GM21576 (cell line): ENCODE measurements at regions not wholly inside any gene's neighbourhood (a gene's known extent, or its start where the extent isn't known, plus 50 kb on each side); places are given as distances from the start of the nearest gene placed in this dataset.

Experiments
- ATAC-seq: cut with Tn5 transposase; IDR thresholded peaks from one replicate; pipeline ENCODE4 v1.9.1; 2021; ENCODE audit warnings: mild to moderate bottlenecking, moderate library complexity; ENCODE audit not compliant: unreplicated experiment

DNA sequence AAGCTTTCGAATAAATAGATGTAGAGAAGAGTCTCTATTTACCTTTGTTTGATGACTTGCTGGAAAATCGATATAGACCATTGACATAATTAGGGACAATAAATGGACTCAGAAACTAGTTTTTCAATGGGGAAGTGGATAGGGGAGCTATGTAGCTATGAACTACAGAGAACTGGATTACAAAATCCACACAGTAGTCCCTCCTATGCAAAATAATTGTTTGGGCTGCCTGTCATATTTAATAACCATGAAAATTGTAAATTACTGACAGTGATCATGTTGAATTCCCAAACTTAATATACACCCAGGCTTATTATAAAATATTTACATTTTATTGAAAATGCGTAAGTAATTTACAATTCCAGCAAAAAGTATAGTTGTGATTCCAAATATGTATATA, 333.1 kb upstream of the FAM241A start:
- ATAC-seq, result no peak

DNA sequence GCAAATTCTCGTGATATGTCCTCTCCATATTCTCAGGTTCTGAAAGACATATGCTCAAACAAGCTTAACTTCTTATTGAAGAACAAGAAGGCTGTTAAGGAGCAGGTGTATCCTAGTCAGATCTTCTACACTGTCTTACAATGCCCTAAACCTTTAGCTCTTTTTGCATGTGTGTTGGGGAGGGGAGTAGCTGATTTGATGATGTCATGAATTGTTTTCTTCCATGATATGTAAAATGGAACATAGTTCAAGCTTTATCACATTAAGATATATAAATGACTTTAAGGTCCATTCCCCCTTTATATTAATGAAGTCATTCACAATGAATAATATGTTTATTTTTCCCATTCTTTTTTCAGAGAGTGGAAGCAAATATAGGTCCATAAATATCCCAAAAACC, 332.5 kb upstream of the FAM241A start:
- ATAC-seq, result no peak

DNA sequence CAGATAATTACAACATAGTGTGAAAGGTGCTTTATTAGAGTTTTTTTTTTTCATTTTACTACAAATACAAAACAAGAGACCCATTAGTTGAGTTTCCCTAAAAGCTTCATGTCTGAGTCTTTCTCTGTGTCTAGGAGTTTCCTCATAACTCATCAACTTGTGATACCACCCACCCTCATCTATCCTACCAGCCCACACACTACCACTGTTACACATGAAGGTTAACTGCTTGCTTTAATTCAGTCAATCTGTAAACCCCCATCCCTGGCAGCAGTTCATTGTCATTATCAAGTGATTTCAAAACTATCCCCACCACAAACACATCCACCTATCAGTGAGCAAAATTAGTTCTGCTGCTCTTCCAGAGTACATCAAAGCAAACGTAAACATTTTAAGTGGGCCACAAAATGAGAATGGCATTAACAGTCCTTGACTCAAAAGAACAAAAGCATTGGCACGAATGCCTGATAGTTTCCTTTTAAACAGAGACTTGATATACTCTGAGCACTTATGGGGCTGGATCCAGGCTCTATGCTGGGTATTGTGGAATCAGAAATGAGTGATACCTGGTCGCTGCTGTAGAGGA, 331.6 kb upstream of the FAM241A start:
- no peak for ATAC-seq

DNA sequence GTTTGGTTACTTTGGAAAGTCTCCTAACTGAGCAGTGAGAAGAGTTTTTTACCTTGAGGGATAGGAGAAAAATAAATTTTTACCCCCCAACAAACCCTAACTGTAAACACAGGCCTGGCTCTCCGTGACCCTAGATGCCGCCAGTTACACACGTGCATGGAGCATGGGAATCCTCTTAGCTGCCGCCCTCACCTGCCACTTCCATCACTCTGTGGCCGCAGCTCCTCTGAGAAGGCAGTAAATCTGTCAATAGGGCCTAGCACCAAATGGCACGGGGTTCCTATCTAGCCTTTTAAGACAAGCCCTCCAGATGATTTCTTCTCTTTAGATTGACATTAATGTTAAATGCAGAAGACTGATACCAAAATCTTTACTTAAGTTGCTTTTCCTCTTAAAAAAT, 330.3 kb upstream of the FAM241A start:
- no peak for ATAC-seq

DNA sequence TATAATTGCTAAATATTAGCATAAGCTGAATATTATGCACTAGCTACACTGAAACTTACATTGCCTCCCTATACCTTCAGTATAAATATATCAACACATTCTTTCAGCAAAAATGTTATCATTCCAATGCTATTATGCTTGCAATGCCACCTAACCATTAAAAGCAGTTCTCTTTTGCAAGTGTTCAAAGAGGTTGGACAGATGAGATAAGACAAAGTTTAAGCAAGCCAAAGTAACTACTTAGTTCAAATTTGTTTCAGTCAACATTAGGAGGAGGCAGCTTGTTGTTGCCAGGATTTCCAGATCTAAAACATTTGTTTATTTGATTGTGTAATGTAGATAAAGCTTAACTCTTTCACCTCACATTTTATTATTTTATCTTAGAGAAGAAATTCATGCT, 323.9 kb upstream of the FAM241A start:
- ATAC-seq, result no peak

DNA sequence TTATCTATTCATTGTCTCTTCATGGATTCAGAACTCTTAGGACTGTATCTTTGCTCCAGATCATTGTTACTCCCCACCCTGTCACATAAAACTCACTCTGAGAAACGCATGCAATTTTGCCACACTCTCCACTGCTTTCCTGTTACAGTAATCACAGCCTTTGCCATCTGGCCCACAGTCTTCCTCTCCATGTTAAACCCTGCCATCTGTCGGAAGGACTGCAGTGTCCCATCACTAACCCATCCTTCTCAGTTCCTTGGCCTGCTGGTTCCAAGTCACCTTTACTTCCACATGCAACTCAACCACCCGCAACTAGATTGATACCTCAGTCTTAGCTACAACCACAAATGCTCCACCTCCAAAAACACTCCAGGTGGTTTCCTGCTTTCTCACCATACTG, 308.7 kb upstream of the FAM241A start:
- no peak for ATAC-seq

DNA sequence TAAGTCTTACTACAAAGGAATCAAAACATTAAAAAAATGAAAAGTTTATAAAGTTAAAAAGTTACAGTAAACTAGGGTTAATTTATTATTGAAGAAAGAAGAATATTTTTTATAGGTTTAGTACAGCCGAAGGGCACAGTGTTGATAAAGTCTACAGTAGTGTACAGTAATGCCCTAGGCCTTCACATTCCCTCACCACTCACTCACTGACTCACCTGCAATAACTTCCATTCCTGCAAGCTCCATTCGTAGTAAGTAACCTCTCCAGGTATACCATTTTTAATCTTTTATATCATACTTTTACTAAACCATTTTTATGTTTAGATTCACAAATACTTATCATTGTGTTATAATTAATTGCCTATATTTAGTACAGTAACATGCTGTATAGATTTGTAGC, 307.5 kb upstream of the FAM241A start:
- ATAC-seq, result no peak

DNA sequence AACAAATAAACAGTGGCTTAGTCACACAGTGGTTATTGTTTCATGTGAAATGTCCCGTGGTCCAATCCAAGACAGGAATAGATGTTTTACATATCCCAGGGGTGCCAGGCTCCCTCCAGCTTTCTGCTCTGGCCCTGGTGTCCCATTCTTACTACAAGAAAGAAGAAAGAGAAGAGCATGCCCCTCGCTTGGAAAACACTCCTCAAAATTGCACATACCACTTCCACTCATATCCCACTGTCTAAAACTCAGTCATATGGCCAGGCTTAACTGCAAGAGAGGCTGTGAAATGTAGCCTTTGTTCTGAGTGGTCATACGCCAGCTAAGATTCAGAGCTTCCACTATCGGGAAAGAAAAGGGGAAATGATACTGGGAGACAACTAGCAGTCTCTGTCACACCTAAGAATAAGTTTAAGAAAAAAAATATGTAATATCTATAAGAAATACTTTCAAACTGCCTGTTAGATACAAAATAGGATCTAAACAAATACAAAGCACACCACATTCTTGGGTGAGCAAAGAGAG, 306.8 kb upstream of the FAM241A start:
- peak; percentile 85 for ATAC-seq

DNA sequence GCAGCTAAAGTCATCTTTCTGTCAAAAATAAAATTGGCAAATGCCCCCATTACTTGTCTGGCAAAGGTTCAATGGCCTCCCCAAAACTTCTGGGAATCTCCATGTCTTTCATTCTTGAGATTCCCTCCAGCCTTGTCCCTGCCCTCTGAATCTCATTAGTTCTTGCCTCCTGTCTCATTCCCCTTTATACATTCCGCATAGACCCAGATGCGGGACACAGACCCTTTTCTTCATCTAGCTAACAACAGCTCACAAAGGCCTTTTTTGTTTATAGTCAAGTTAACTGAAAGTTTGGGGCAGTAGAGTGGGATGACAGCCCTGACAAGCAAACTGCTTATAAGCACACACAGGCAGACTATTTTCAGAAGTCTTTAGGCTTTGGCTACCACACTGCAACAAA, 306.1 kb upstream of the FAM241A start:
- no peak for ATAC-seq

DNA sequence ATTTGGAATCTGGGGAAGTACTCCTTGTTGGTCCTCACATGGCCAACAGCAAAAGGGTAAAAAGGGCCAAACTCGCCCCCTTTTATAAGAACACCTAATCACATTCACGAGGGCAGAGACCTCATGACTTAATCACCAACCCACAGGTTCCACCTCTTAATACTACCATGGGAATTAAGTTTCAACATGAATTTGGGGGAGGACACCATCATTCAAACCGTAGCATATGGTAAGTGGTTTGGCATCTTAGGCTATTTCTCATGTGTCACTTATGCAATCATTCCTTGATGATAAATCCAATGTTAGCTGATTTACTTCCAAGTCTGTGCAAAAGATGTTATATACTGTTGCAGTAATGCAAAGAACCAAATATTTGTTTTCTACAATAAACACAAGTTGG, 302.9 kb upstream of the FAM241A start:
- ATAC-seq, result no peak

DNA sequence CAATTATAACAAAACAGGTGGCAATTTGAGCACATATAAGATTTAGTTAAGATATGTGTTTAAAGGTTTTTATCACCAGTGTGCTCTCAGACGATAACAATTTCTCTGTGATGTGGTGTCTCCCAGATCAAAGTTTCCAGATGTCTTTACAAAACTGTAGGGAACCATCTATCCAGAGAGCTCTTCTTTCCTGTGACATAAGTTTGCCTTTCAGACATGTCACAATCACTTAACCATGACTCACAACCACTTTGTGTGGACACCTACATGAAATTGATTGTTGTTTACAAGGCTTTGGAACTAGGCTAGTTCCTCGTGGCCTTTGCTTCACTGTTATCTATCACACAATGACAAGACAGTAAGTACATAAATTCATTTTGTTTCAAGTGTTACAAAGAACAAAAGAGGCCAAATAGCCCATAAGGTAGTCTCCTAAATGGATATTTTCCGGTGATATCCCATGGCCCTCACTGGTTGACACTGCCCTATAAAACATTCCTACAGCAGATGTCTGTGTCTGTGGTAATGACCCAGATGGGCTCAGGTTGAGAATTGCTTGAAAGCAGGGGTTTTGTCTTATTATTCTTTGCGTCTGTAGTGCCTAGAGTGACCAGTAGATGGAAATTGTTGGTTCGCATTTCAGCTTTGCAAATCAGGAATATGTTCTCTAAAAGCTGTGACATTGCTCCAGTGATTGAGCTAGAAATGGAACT, 297.8 kb upstream of the FAM241A start:
- no peak for ATAC-seq

DNA sequence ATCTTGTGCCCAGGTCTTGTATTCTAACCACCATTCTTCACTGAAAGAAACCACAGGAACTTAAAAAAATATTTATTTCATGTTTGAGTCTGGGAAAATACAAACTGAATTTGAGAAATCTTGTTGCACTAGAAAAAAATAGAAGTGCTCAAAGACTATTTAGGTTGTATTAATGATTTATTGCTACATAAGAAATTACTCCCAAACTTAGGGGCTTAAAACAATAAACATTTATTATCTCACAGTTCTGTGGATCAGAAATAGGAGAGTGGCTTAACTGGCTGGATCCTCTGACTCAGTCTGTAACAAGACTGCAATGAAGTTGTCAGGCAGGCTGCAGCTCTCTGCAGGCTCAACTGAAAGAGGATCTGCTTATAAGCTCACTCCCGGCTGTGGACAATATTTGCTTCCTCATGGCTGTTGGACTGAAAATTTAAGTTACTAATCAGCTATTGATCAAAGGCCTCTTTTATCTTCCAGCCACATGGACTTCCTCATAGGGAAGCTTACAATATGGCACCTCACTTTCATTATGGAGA, 295.4 kb upstream of the FAM241A start:
- no peak for ATAC-seq

DNA sequence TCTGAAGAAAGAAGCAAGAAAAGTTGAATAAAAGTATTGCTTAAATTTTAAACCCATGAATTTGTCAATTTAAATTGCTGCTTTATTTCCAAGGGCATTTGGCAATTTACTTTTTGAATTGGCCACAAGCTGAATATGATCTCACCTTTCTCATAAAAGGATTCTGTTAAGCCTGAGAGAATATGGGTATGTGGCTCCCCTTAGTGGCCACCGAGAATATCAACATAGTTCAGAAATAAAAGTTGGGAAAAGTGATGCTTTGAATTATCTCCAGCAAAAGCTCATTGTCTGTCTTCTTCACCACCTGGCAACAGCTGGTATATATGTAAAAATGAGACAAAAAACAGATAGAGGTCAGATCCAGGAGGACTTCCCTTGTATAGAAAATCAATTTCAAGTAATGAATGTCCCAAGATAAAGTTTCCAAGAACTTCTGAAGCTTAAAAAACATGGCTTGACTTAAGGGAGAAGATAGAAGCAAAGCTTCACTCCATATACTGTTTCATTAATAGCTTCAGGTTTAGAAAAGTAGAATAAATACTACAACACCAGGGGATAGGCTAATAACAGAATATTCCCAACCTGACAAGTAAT, 290.7 kb upstream of the FAM241A start:
- peak; percentile 80 for ATAC-seq

DNA sequence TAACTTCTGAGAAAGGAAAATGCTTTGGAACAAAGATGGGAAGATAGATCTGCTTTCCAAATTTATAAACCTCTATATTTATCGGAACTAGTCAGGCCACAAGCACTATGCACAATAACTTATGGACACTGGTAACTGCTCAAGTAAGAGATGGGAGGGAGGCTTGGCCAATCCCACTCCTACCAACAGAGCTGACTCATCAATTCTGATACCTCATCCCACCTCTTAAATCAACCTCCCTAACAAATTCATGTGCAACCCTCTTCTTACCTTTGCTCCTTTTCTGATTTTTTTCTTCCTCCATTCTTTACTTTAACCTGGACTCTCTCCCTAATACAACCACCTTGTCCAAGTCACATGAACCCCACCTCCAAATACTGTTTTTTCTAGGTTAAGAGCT, 289.9 kb upstream of the FAM241A start:
- no peak for ATAC-seq

DNA sequence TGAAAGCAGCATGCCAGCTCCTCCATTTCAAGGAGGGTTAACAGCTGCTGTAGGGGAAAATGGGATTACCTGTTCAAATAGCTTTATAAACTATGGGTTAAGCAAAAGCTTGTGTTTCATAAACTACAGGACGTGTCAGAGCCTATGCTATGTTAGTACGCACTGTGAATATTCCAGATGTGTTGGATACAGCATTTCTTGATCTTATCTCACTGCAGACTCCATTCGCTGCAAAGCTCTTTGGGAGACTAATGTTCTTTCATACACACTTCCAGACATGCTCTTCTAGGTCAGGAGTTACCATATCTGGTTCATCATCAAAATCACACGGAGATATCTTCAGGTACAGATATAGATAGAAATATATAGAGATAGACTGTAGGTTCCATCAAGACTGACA, 281.2 kb upstream of the FAM241A start:
- ATAC-seq, result no peak

DNA sequence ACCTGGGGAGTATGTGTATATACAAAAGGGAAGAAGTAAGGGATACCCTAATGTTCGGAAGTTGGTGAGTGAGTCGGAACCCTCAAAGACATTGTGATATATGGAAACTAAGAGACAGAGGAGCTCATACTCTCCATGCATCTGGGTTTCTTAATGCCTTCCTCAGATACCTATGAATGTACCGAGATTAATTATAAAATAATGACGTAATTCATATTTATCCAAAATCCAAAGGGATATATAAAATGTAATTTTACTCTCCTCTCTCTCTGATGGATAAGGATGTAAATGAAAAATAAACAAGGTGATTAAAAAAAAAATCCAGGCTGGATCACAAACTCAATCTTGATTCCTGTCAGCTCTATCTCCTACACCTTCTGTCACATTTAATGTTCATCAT, 275.9 kb upstream of the FAM241A start:
- ATAC-seq, result no peak

DNA sequence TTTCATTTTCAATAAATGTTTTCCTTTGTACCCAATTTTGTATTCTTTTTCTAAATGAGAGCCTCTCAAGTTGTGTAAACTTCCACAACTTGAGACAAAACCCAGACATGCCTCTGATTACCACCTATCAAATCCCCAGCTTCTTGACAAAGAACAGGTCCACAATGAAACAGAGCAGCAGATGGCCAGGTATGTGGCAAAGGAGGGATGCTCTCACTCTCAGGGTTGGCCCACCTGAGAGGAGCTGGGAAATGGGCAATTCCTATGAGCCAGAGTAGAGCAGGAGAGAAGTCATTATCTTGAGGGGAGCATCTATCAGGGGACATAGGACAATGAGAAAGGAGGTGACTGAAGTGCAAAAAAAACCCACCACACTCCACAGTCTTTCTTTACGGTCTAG, 273.5 kb upstream of the FAM241A start:
- no peak for ATAC-seq

DNA sequence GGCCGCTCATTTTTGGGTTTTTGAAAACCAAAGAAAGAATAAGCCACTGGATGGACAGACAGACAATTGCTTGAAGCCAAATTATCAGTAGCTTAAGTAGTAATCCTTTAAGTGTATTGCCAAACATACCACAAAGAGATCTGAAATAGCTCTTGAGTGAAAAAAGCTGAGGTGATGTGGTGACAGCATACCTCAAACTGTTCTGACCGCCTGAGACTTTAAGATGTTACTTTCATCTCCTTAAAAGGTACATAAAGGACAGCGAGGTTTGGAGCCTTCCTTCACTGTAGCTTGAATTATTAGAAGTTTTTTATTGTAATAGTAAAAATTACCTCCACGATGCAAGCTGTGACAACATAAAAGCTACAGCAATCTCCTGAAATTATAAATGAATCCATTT, 271.5 kb upstream of the FAM241A start:
- ATAC-seq, result no peak

DNA sequence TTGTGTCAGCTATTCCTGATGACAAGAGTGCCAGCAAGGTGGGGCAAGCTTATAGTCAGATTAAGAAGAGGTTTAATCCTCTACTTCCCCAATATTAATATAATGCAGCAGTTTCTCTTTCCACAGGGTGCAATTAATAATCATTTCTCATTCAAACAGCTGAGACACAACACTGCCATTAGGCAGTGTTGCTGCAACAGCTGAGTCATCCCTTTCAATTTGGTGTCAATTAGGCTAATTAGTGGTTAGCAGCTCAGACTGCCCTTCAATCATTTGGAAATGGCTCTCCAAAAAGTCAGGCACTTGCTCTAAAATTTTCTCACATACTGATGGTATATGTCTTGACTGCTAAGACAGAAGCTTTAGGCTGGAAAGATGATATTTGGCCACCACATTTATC, 265.7 kb upstream of the FAM241A start:
- no peak for ATAC-seq

DNA sequence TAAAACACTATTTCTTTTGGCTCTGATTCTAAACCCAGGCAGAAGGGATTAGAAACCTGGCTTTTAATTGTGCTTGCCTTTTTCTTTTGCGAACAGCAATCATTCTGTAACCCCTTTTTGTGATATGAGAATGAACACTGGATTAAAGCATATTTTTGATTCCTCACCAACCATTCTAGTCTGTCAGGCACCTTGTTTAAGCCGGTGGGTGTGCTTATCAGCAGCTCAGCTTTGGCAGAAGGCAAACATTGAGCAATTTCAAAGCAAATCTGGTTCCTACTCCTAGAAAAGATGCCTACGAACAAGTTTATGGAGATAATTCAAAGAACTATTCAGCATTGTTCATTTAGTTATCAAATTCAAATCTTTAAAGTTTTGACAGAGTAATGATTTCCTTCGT, 265.1 kb upstream of the FAM241A start:
- no peak for ATAC-seq

DNA sequence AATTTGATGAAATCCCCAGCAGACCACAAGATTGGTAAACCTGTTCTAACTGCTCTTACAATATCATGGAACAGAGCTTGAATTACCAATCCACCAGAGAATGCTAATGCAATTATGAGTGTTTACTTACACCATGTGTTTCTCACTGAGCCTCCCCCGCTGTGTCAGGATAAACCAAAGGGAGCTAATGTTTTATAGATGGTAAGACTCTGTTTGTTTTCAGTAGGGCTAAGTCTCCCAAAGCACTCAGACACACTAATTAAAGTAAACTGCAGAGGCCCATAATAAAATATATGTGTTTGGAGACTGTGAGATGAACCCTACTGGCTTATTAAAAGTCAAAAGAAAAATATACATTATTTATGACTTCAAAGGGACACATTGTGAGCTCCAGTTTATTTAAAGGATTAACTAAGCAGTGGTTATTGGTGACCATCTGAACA, 261.7 kb upstream of the FAM241A start:
- no peak for ATAC-seq

DNA sequence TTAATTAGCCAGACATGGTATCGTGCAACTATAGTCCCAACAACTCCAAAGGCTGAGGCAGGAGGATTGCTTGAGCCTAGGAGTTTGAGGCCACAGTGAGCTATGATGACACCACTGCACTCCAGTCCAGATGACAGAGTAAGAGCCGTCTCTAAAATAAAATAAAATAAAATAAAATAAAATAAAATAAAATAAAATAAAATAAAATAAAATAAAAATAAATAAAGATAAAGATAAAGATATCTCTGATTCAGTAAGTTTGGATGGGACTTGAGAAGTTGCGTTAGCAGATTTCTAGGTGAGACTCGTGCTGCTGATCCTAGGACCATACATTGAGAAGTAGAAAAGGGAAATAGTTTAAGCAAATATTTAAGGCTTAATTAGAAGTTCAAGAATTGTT, 254.8 kb upstream of the FAM241A start:
- no peak for ATAC-seq
